Stimulated activated effector memory CD8-positive, alpha-beta T cell treated with anti-CD3 and anti-CD28 coated beads, Interleukin-12 subunit alpha, Interleukin-12 subunit beta, amount 100 ng/mL, for 72 hours (primary cell): ENCODE measurements at regions not wholly inside any gene's neighbourhood (a gene's known extent, or its start where the extent isn't known, plus 50 kb on each side); places are given as distances from the start of the nearest gene placed in this dataset.
A peak's percentile ranks its signal among the peaks of the same experiment; 100 is the strongest.
"Not testable (repeated sequence)": the region's sequence is repeated elsewhere in the genome, so short reads cannot be mapped to it uniquely, and the experiment has no call there.

Experiments
- ATAC-seq: fragments of 150-1000 bp; cut with Tn5 transposase; 2 replicates; pipeline ENCODE4 v1.10.0; 2021
- DNase-seq, 2 donors: peaks; one replicate each; pipeline ENCODE4 v3.0.0; 2021 to 2022; ENCODE audit warnings: low spot score in 2 of 2
- H3K27ac Mint-ChIP-seq: one replicate; pipeline ENCODE4 v1.8.0; 2022; ENCODE audit warnings: mild to moderate bottlenecking, mixed read lengths
- H3K36me3 Mint-ChIP-seq: one replicate; pipeline ENCODE4 v1.8.0; 2022; ENCODE audit warnings: mild to moderate bottlenecking, mixed read lengths
- H3K4me1 Mint-ChIP-seq: one replicate; pipeline ENCODE4 v1.8.0; 2022; ENCODE audit warnings: mixed read lengths
- H3K4me3 Mint-ChIP-seq: one replicate; pipeline ENCODE4 v1.8.0; 2022; ENCODE audit warnings: mild to moderate bottlenecking, mixed read lengths
- H3K9me3 Mint-ChIP-seq: one replicate; pipeline ENCODE4 v1.8.0; 2022; ENCODE audit warnings: mixed read lengths

- H3K4me1 Mint-ChIP-seq = no peaks in the 10 kb centered on the region
- DNase-seq (no peak), ATAC-seq (no peak)
- H3K27ac Mint-ChIP-seq = no peak overlapping the region
- H3K36me3 Mint-ChIP-seq = no peaks in the 10 kb centered on the region
- H3K9me3 Mint-ChIP-seq = no peaks in the 10 kb centered on the region
- H3K4me3 Mint-ChIP-seq = no peak overlapping the region
These were observed 202.9 kb downstream of the USP25 start for GRCh38 chr21:15932726-15933125.

- Mint-ChIP-seq H3K9me3 (no peaks in the 10 kb centered on the region), H3K36me3 (no peaks in the 10 kb centered on the region), H3K4me3 (no peak overlapping the region), H3K4me1 (no peaks in the 10 kb centered on the region), H3K27ac (no peak overlapping the region)
- DNase-seq = no peak
- no peak for ATAC-seq
These were observed 205.7 kb downstream of the USP25 start for GRCh38 chr21:15935530-15935929.

GRCh38 chr21:15943009-15943666 lies 213.4 kb downstream of the USP25 start:
- DNase-seq (no peak), ATAC-seq (no peak)

GRCh38 chr21:15947677-15948076 lies 217.9 kb downstream of the USP25 start:
- H3K4me1 Mint-ChIP-seq = no peaks in the 10 kb centered on the region
- H3K36me3 Mint-ChIP-seq = no peaks in the 10 kb centered on the region
- no peak overlapping the region for H3K27ac Mint-ChIP-seq
- DNase-seq (no peak), ATAC-seq (no peak)
- H3K4me3 Mint-ChIP-seq = no peak overlapping the region
- peaks cover 9% of the 10 kb centered on the region for H3K9me3 Mint-ChIP-seq

More at GRCh38 chr21:15943009-15943666, 213.4 kb downstream of the USP25 start:
- Mint-ChIP-seq H3K4me3 (no peak overlapping the region), H3K27ac (no peak overlapping the region), H3K9me3 (no peaks in the 10 kb centered on the region), H3K36me3 (no peaks in the 10 kb centered on the region), H3K4me1 (no peaks in the 10 kb centered on the region)

- ATAC-seq = no peak
- no peaks in the 10 kb centered on the region for H3K36me3 Mint-ChIP-seq
- H3K9me3 Mint-ChIP-seq = peaks cover 26% of the 10 kb centered on the region
- no peaks in the 10 kb centered on the region for H3K4me1 Mint-ChIP-seq
- DNase-seq = no peak
- no peak overlapping the region for H3K4me3 Mint-ChIP-seq
- H3K27ac Mint-ChIP-seq = no peak overlapping the region
These were observed 223.9 kb downstream of the USP25 start for GRCh38 chr21:15953551-15954116.

- no peak for ATAC-seq
- H3K36me3 Mint-ChIP-seq = no peaks in the 10 kb centered on the region
- no peaks in the 10 kb centered on the region for H3K4me1 Mint-ChIP-seq
- DNase-seq = no peak
- H3K27ac Mint-ChIP-seq = no peak overlapping the region
- H3K9me3 Mint-ChIP-seq = no peaks in the 10 kb centered on the region
- H3K4me3 Mint-ChIP-seq = no peak overlapping the region
These were observed 234.6 kb downstream of the USP25 start for GRCh38 chr21:15964236-15964855.

GRCh38 chr21:15966231-15966630 lies 236.4 kb downstream of the USP25 start:
- Mint-ChIP-seq H3K4me3 (no peak overlapping the region), H3K27ac (no peak overlapping the region)

GRCh38 chr21:15966651-15967050 lies 236.9 kb downstream of the USP25 start:
- Mint-ChIP-seq H3K9me3 (no peaks in the 10 kb centered on the region), H3K4me1 (no peaks in the 10 kb centered on the region), H3K4me3 (no peak overlapping the region), H3K36me3 (no peaks in the 10 kb centered on the region), H3K27ac (no peak overlapping the region)
- no peak for DNase-seq
- ATAC-seq = no peak

More at GRCh38 chr21:15966231-15966630, 236.4 kb downstream of the USP25 start:
- DNase-seq (no peak), ATAC-seq (no peak)
- Mint-ChIP-seq H3K4me1 (no peaks in the 10 kb centered on the region), H3K36me3 (no peaks in the 10 kb centered on the region), H3K9me3 (no peaks in the 10 kb centered on the region)

- no peak overlapping the region for H3K27ac Mint-ChIP-seq
- H3K36me3 Mint-ChIP-seq = no peaks in the 10 kb centered on the region
- DNase-seq = no peak
- no peaks in the 10 kb centered on the region for H3K4me1 Mint-ChIP-seq
- H3K9me3 Mint-ChIP-seq = no peaks in the 10 kb centered on the region
- H3K4me3 Mint-ChIP-seq = no peak overlapping the region
- no peak for ATAC-seq
These were observed 237.9 kb downstream of the USP25 start for GRCh38 chr21:15967661-15968060.

- Mint-ChIP-seq H3K27ac (no peak overlapping the region), H3K4me1 (no peaks in the 10 kb centered on the region), H3K9me3 (no peaks in the 10 kb centered on the region), H3K4me3 (no peak overlapping the region), H3K36me3 (no peaks in the 10 kb centered on the region)
- ATAC-seq (no peak), DNase-seq (no peak)
These were observed 239.1 kb downstream of the USP25 start for GRCh38 chr21:15968776-15969310.

GRCh38 chr21:15976807-15977206 lies 247.0 kb downstream of the USP25 start:
- H3K9me3 Mint-ChIP-seq = no peaks in the 10 kb centered on the region
- no peak for ATAC-seq
- no peaks in the 10 kb centered on the region for H3K4me1 Mint-ChIP-seq
- H3K27ac Mint-ChIP-seq = no peak overlapping the region
- DNase-seq = no peak
- no peaks in the 10 kb centered on the region for H3K36me3 Mint-ChIP-seq
- no peak overlapping the region for H3K4me3 Mint-ChIP-seq

- DNase-seq = no peak
- no peak overlapping the region for H3K27ac Mint-ChIP-seq
- no peak for ATAC-seq
- no peaks in the 10 kb centered on the region for H3K4me1 Mint-ChIP-seq
- H3K4me3 Mint-ChIP-seq = no peak overlapping the region
- no peaks in the 10 kb centered on the region for H3K36me3 Mint-ChIP-seq
- H3K9me3 Mint-ChIP-seq = no peaks in the 10 kb centered on the region
These were observed 248.5 kb downstream of the USP25 start for GRCh38 chr21:15978215-15978738.

GRCh38 chr21:15979493-15979892 lies 249.7 kb downstream of the USP25 start:
- H3K4me3 Mint-ChIP-seq, DNase-seq, H3K4me1 Mint-ChIP-seq, ATAC-seq, H3K27ac Mint-ChIP-seq, H3K9me3 Mint-ChIP-seq, H3K36me3 Mint-ChIP-seq: not testable (repeated sequence)

GRCh38 chr21:15986277-15986676 lies 256.5 kb downstream of the USP25 start:
- Mint-ChIP-seq H3K36me3 (no peaks in the 10 kb centered on the region), H3K4me1 (peaks cover 6% of the 10 kb centered on the region), H3K9me3 (peaks cover 2% of the 10 kb centered on the region), H3K4me3 (no peak overlapping the region), H3K27ac (no peak overlapping the region)
- DNase-seq (no peak), ATAC-seq (no peak)

GRCh38 chr21:15992171-15992570 lies 262.4 kb downstream of the USP25 start:
- Mint-ChIP-seq H3K36me3 (no peaks in the 10 kb centered on the region), H3K27ac (no peak overlapping the region), H3K4me1 (no peaks in the 10 kb centered on the region), H3K4me3 (no peak overlapping the region), H3K9me3 (no peaks in the 10 kb centered on the region)
- no peak for DNase-seq
- peak; percentile 43 for ATAC-seq

GRCh38 chr21:15993951-15994350 lies 264.2 kb downstream of the USP25 start:
- Mint-ChIP-seq H3K9me3 (no peaks in the 10 kb centered on the region), H3K27ac (no peak overlapping the region), H3K36me3 (no peaks in the 10 kb centered on the region), H3K4me1 (no peaks in the 10 kb centered on the region), H3K4me3 (no peak overlapping the region)
- ATAC-seq (no peak), DNase-seq (no peak)
